GM20000 (cell line): ENCODE measurements at regions not wholly inside any gene's neighbourhood (a gene's known extent, or its start where the extent isn't known, plus 50 kb on each side); places are given as distances from the start of the nearest gene placed in this dataset.

Experiments
- DNase-seq: peaks from one replicate; pipeline ENCODE4 v3.0.0; 2012; ENCODE audit warnings: low spot score
- CTCF ChIP-seq: IDR thresholded peaks from 2 replicates; pipeline ENCODE4 v1.5.1; 2012; ENCODE audit warnings: mild to moderate bottlenecking, control low read depth; ENCODE audit errors: extremely low read depth, missing control alignments

GRCh38 chr13:33626407-33626806 lies 191.5 kb upstream of the RFC3 start:
- DNase-seq, result no peak
- TF ChIP-seq CTCF, result no peak

- TF ChIP-seq CTCF, result no peak
- DNase-seq, result no peak
Measured at GRCh38 chr13:33628662-33629061, 189.3 kb upstream of the RFC3 start.

GRCh38 chr13:33629605-33630360 lies 188.2 kb upstream of the RFC3 start:
- no peak for TF ChIP-seq CTCF
- DNase-seq, result no peak

GRCh38 chr13:33633701-33634545 lies 184.0 kb upstream of the RFC3 start:
- TF ChIP-seq CTCF, result no peak
- no peak for DNase-seq

- TF ChIP-seq CTCF, result no peak
- no peak for DNase-seq
Measured at GRCh38 chr13:33634546-33634982, 183.4 kb upstream of the RFC3 start.

GRCh38 chr13:33636243-33636642 lies 181.7 kb upstream of the RFC3 start:
- no peak for TF ChIP-seq CTCF
- no peak for DNase-seq

GRCh38 chr13:33636955-33637670 lies 180.8 kb upstream of the RFC3 start:
- DNase-seq, result no peak
- TF ChIP-seq CTCF, result no peak
